Neural progenitor cell (in vitro differentiated cells): ENCODE measurements at regions not wholly inside any gene's neighbourhood (a gene's known extent, or its start where the extent isn't known, plus 50 kb on each side); places are given as distances from the start of the nearest gene placed in this dataset.

Source experiments
- DNase-seq: peaks from one replicate; pipeline ENCODE4 v3.0.0-alpha.2; 2016; ENCODE audit warnings: low spot score
- H2AFZ ChIP-seq: fragments of 200-600 bp; sonication (generic); replicated peaks from 2 replicates; pipeline ENCODE4 v1.6.1; 2016; ENCODE audit warnings: antibody characterized with exemption
- H3F3A ChIP-seq: fragments of 200-600 bp; sonication (generic); 2 replicates; pipeline ENCODE4 v1.6.1; 2016; ENCODE audit warnings: antibody characterized with exemption, low read depth
- H3K27ac ChIP-seq: fragments of 200-600 bp; sonication (generic); 2 replicates; pipeline ENCODE4 v1.5.1; 2016; ENCODE audit warnings: mild to moderate bottlenecking
- H3K27me3 ChIP-seq: fragments of 200-600 bp; sonication (generic); 2 replicates; pipeline ENCODE4 v1.6.1; 2016; ENCODE audit warnings: mild to moderate bottlenecking, moderate library complexity
- H3K36me3 ChIP-seq: fragments of 200-600 bp; sonication (generic); 2 replicates; pipeline ENCODE4 v1.5.1; 2016
- H3K4me1 ChIP-seq: fragments of 200-600 bp; sonication (generic); 2 replicates; pipeline ENCODE4 v1.6.1; 2016; ENCODE audit warnings: mixed run types
- H3K4me2 ChIP-seq: fragments of 200-600 bp; sonication (generic); 2 replicates; pipeline ENCODE4 v1.6.1; 2016
- H3K4me3 ChIP-seq: fragments of 200-600 bp; sonication (generic); 2 replicates; pipeline ENCODE4 v1.5.1; 2016
- H3K79me2 ChIP-seq: fragments of 200-600 bp; sonication (generic); 2 replicates; pipeline ENCODE4 v1.6.1; 2016; ENCODE audit warnings: low read depth
- H3K9ac ChIP-seq: fragments of 200-600 bp; sonication (generic); 2 replicates; pipeline ENCODE4 v1.6.1; 2016
- H3K9me3 ChIP-seq: fragments of 200-600 bp; sonication (generic); 2 replicates; pipeline ENCODE4 v1.5.1; 2016; ENCODE audit warnings: low read depth
- H4K20me1 ChIP-seq: fragments of 200-600 bp; sonication (generic); 2 replicates; pipeline ENCODE4 v1.6.1; 2016; ENCODE audit warnings: low read depth
- H3K27ac Mint-ChIP-seq: 3 replicates; pipeline ENCODE4 v1.8.0; 2021; ENCODE audit warnings: mixed read lengths
- H3K27me3 Mint-ChIP-seq: 2 replicates; pipeline ENCODE4 v1.8.0; 2022; ENCODE audit warnings: low read depth, mild to moderate bottlenecking, inconsistent platforms, moderate library complexity, mixed read lengths; ENCODE audit not compliant: insufficient read depth
- H3K36me3 Mint-ChIP-seq: 3 replicates; pipeline ENCODE4 v1.8.0; 2021; ENCODE audit warnings: mixed read lengths
- H3K4me1 Mint-ChIP-seq: 3 replicates; pipeline ENCODE4 v1.8.0; 2021; ENCODE audit warnings: mixed read lengths
- H3K4me3 Mint-ChIP-seq: 3 replicates; pipeline ENCODE4 v1.8.0; 2021; ENCODE audit warnings: mild to moderate bottlenecking, moderate library complexity, mixed read lengths
- H3K9me3 Mint-ChIP-seq: 3 replicates; pipeline ENCODE4 v1.8.0; 2020; ENCODE audit warnings: mixed read lengths
- CTCF ChIP-seq: fragments of 200-600 bp; sonication (generic); IDR thresholded peaks from 2 replicates; pipeline ENCODE4 v1.5.1; 2017; ENCODE audit warnings: antibody characterized with exemption, mild to moderate bottlenecking
- EZH2 ChIP-seq: fragments of 200-600 bp; sonication (generic); IDR thresholded peaks from 2 replicates; pipeline ENCODE4 v1.6.1; 2017; ENCODE audit warnings: antibody characterized with exemption, mild to moderate bottlenecking, moderate library complexity
- EZH2phosphoT487 ChIP-seq: fragments of 200-600 bp; sonication (generic); IDR thresholded peaks from 2 replicates; pipeline ENCODE4 v1.6.1; 2017; ENCODE audit warnings: antibody characterized with exemption

GRCh38 chr9:134983074-134983473, 65.4 kb upstream of the FCN1 start:
- Histone ChIP-seq H3K79me2 (no peaks in the 10 kb centered on the region), H3K36me3 (no peaks in the 10 kb centered on the region), H3K4me3 (no peak overlapping the region), H3K4me1 (no peaks in the 10 kb centered on the region), H3K9ac (no peak overlapping the region), H2AFZ (no peak overlapping the region), H4K20me1 (no peaks in the 10 kb centered on the region), H3F3A (no peaks in the 10 kb centered on the region), H3K27ac (no peak overlapping the region), H3K27me3 (no peaks in the 10 kb centered on the region), H3K9me3 (no peaks in the 10 kb centered on the region), H3K4me2 (no peak overlapping the region)
- no peak overlapping the region for H3K27ac Mint-ChIP-seq
- peaks cover 27% of the 10 kb centered on the region for H3K27me3 Mint-ChIP-seq
- peaks cover 4% of the 10 kb centered on the region for H3K4me1 Mint-ChIP-seq
- H3K9me3 Mint-ChIP-seq: peaks cover 28% of the 10 kb centered on the region
- H3K4me3 Mint-ChIP-seq: no peak overlapping the region
- peak; percentile 16 for DNase-seq
- H3K36me3 Mint-ChIP-seq: no peaks in the 10 kb centered on the region
- peak; percentile 59 for TF ChIP-seq CTCF
- no peak for TF ChIP-seq EZH2
- TF ChIP-seq EZH2phosphoT487: no peak

GRCh38 chr9:134983506-134984371, 66.0 kb upstream of the FCN1 start:
- TF ChIP-seq CTCF (no peak), EZH2 (no peak), EZH2phosphoT487 (no peak)

GRCh38 chr9:134984372-134985265, 66.9 kb upstream of the FCN1 start:
- no peaks in the 10 kb centered on the region for H3K27me3 ChIP-seq
- H3K9ac ChIP-seq: no peak overlapping the region
- no peaks in the 10 kb centered on the region for H3F3A ChIP-seq
- no peak overlapping the region for H3K4me3 Mint-ChIP-seq
- TF ChIP-seq EZH2 (no peak), EZH2phosphoT487 (no peak), CTCF (no peak)
- no peak overlapping the region for H2AFZ ChIP-seq
- no peaks in the 10 kb centered on the region for H4K20me1 ChIP-seq
- no peak overlapping the region for H3K4me3 ChIP-seq
- H3K27ac ChIP-seq: no peak overlapping the region
- no peak for DNase-seq
- no peaks in the 10 kb centered on the region for H3K9me3 ChIP-seq
- no peaks in the 10 kb centered on the region for H3K36me3 Mint-ChIP-seq
- H3K27ac Mint-ChIP-seq: no peak overlapping the region
- no peak overlapping the region for H3K4me2 ChIP-seq
- H3K4me1 ChIP-seq: no peaks in the 10 kb centered on the region
- peaks cover 30% of the 10 kb centered on the region for H3K27me3 Mint-ChIP-seq
- H3K36me3 ChIP-seq: no peaks in the 10 kb centered on the region
- peaks cover 30% of the 10 kb centered on the region for H3K9me3 Mint-ChIP-seq
- peaks cover 4% of the 10 kb centered on the region for H3K4me1 Mint-ChIP-seq
- H3K79me2 ChIP-seq: no peaks in the 10 kb centered on the region

More at GRCh38 chr9:134983506-134984371, 66.0 kb upstream of the FCN1 start:
- Histone ChIP-seq H3K9me3 (no peaks in the 10 kb centered on the region), H3K27me3 (no peaks in the 10 kb centered on the region), H3K36me3 (no peaks in the 10 kb centered on the region), H3K4me2 (no peak overlapping the region), H3K4me1 (no peaks in the 10 kb centered on the region), H3K27ac (no peak overlapping the region), H2AFZ (no peak overlapping the region), H3K4me3 (no peak overlapping the region), H3K9ac (no peak overlapping the region), H4K20me1 (no peaks in the 10 kb centered on the region), H3K79me2 (no peaks in the 10 kb centered on the region), H3F3A (no peaks in the 10 kb centered on the region)
- peaks cover 4% of the 10 kb centered on the region for H3K4me1 Mint-ChIP-seq
- no peak overlapping the region for H3K4me3 Mint-ChIP-seq
- DNase-seq: no peak
- H3K27me3 Mint-ChIP-seq: peaks cover 30% of the 10 kb centered on the region
- H3K9me3 Mint-ChIP-seq: peaks cover 30% of the 10 kb centered on the region
- no peaks in the 10 kb centered on the region for H3K36me3 Mint-ChIP-seq
- H3K27ac Mint-ChIP-seq: no peak overlapping the region
